ENCODE measurements at regions not wholly inside any gene's neighbourhood (a gene's known extent, or its start where the extent isn't known, plus 50 kb on each side); places are given as distances from the start of the nearest gene placed in this dataset.
"Not testable (repeated sequence)": the region's sequence is repeated elsewhere in the genome, so short reads cannot be mapped to it uniquely, and the experiment has no call there.

DNA sequence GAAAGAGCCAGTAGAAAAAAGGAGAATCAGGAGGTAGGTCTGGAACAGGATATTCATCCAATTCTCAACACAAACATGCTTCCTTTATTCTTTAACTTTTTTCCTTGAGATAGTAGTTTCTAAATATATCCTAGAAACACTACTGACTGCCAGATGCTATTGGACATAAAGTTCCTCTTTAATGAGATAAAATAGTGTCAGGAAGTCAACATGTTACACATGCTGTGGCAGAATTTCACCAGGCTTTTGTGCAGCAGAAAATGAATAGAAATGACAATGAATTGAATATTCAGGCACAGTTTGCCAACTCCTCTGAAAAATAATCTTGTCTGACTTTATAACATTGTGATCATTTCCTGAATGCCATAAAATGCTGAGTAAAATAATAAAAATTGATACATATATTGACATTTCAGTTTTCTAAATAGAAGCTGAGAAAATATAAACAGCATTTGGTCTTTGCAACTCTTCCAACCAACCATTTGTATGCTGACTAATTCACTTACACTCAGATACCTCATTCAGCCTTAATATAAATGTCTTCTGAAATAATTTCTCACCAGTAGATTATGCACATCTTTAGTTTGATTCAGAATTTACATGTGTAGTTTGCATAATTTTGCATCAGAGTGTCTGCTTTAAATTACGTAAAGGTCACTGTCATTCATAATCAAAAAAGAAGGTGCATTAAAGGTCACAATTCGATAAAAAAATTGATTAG, 486.1 kb upstream of the ADGRL2 start:
- no peak for DNase-seq

DNA sequence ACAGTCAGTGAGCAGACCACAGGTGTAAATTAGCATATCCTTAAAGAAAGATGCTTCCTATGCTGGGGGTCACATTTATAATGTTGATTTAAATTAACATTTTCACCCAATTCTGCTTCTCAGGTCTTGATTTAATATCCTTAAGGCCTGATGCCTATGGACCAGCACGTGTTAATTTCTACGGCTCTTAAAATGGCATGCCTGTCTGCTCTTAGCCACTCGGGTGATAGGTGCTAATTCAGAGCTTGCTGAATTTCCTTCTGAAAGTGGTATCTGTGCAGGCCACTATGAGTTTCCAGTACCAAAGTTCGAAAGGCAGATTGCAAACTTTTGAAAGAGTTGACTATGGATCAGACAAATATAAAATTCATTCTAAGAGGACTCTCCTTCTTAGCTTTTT, 487.4 kb upstream of the ADGRL2 start:
- no peak for DNase-seq

DNA sequence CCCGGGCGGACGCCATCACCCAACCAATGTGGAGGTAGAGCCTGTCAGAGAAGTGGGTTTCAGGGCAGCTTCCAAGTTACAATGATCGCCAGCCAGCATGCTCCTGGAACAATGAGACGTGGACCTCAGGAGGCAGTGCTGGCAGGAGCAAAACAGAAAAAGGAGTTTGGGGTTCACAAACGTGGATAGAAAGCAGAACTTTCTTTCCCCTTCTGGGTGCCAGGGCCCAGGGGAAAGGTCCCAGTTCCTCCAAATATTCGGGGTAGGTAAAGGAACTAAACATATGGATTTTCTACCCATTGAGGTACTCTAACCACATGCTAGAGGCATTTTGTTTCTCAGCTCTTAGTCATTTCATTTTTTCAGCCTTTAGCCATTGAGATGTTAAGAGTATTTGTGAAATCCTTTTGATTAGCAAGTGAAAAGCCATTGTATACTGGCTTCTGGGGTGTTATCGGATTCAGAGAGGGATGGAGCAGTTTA, 488.4 kb upstream of the ADGRL2 start:
- no peak for DNase-seq

DNA sequence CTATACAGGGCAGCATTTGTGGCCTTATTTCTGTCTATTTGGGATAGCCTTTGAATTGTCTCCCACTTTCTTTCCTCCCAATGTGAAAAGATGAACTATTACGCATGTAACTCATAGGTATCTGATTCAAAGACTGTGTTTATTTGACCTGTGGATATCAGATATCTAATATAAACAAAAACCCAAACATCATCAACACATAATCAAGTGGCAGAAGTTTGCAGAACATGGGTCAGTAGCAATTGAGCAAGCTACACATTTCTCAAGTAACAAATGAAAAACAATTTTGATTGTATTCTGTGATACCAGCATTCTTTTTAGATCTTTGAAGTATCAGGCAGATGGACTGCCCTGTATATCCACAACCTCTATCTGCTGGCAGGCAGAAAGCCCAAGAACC, 490.5 kb upstream of the ADGRL2 start:
- no peak for DNase-seq

DNA sequence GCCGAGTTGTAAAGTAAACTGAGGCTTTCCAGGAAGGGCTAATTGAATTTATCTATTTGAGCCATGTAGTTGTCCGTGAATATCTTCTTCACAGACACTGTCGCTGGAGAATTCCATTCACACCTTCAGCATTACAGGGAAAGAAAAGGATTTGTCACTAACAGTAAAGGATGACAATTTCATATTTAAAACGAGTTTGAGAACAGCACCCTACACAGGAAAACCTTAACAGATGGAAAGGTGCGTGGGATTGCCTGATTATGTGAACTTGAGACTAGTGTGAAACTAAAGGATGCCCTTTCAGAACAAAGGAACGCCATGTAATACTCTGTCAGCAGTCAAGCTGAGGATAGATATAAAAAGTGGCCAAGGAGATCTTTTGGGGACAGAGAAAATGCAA, 492.5 kb upstream of the ADGRL2 start:
- no peak for DNase-seq

DNA sequence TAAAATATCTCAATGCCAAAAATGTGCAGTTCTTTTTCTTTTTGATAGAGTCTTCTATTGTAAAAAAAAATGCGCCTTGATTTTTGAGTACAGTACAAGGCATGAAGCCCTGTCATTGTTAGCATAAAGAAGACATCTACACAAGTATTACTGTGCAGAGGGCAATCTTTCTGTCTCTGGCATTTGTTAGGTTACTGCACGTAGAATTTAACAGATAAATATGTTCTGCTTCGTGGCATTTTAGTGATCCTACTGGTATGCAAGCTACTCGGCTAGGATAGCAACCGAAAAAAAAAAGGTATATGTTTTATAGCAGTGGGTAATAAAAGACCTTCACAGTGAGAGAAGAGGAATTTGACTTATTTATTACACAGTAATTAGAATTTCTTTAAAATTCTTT, 492.9 kb upstream of the ADGRL2 start:
- DNase-seq: no peak

DNA sequence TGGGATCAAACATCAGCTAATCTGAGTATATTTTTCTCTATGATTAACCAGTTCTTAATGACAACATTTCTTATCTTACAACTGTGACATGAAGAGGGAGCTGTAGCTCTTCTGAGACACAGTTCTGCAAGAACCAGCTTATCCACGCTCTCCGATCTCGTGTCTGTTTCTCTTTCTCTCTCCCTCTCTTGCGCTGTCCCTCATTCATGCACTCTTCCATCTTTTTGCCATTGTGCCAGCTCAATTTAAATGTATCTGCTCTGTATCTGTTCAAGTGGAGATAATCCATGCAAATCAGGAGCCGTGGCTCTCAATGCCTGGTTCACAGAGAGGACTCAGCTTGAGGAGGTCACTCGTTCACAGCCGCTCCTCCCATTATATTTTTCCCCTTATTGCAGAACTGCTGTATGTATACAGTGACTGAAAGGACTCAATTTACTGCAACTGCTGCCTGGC, 494.7 kb upstream of the ADGRL2 start:
- DNase-seq: peak; percentile 79

DNA sequence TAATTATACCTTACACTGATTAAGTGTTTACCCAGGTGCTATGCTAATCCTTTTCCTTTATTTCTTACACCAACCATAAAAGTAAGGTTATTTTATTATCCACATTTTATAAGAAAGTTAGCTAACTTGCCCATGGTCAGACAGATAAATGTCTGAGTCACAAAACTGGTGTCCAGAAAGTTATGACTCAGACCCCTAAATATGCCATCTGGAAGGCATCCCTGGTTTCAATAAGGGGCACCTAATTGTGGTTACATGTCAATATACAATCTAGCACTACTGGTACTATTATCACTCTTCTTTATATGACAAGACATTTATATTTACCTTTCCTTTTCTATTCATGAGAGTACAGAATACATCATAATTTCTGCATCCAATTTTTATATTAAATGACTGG, 496.5 kb upstream of the ADGRL2 start:
- no peak for DNase-seq

DNA sequence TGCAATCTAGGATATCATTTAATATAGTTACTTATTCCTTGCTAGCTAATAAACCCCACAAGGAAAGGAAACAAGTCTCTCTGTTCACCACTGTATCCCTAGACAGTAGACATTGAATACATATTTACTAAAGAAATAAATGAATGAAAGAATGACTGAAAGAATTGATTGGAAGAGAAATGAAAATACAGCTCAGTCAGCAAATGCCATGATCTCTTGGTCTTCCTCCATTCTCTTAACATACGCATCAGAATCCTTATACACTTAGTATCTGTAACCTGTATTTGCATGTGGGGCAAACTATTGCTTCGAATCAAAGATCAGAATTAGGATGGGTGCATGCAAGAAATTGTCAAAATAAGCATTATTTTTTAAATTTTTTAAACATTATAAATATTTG, 500.8 kb upstream of the ADGRL2 start:
- DNase-seq: no peak

DNA sequence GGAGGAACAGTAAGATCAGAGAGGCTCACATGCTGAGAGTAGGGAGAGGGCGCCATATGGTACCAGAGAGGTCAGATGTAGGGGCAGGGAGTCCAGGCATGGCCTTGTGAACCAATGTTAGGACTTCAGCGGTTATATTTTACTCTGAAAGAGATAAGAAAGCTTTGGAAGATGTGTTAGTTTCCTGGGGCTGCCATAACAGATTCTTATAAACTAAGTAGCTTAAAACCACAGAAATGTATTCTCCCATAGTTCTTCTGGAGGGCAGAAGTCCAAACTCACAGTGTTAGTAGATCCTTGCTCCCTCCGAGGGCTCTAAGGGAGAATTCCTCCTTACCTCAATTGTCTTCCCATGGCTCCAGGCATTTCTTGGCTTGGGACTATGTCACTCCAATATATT, 502.5 kb upstream of the ADGRL2 start:
- no peak for DNase-seq

DNA sequence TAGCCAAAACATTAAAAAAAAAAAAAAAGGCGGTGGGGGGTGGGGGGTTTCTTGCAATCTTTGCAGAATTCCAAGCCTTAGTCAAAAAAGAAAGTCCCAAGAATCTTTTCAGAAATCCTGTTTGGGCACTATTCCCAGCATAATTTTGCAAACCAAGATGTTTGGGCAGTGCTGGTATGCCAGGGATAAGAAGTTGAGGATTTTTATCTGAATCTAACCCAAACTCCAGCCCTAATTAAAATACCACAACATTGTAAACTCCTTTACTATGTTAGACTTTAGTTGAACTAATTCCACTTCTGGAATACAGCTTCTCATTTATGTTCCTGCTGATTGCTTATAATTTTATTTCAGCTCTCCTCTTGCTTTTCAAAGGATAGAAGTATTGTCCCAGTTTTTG, 504.1 kb upstream of the ADGRL2 start:
- no peak for DNase-seq

DNA sequence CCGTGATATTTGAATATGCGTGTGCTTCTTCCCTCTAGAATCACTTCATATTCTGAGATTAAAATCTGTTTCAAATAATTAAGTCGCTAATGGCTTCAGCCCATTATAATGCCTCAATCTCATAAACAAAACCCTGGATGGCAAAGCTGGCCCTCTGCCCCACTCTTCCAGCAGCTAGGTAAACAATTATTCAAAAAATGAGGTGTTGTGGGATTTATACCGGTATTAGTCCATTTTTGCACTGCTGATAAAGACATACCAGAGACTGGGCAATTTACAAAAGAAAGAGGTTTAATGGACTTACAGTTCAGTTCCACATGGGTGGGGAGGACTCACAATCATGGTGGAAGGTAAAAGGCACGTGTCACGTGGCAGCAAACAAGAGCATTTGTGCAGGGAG, 510.4 kb upstream of the ADGRL2 start:
- no peak for DNase-seq

DNA sequence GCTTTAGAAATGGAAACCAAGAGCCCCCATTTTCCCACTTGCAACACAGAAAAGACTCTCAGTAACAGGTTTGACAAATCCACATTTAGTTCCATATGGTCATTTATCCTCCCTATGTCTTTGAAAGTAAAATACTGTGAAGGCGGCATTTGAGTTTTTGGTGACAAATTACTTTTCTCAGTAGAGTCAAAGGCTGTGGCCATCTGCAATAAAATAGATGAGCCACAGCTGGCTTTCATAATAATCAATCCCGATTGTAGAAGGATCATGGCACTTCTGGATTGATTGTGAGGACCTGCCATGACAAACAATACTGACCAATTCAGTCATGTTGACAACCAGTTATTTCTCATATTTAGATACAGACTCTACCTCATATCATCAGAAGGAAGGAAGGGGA, 512.0 kb upstream of the ADGRL2 start:
- DNase-seq: no peak

DNA sequence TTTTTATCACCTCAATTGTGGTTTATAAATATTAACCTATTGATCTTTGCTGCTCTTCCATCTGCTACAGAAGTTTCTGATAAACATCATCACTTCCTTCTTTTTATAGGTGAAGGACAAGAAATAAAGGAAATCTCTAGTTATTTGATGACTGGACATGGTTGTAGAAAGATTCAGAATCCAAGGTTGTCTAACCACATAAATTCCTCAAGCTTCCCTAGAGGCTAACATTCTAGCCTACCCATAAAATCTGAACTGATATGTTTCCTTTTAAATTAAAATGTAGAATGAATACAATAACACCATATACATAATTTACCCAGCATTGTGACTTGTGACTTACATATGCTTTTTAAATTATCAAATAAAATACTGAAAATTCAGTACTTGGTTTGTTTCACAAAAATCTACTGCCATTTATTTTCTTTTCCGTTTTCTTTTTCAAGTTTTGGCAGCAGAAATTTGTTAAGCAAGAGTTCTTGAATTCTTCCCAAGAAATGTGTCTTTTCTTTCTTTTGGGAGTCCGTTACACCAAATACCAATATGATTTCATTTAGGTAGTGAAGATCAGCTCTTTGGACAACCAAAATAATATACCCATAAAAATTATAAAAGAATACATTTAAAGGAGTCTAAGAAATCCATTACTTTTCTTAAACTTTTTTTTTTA, 513.2 kb upstream of the ADGRL2 start:
- DNase-seq: no peak

DNA sequence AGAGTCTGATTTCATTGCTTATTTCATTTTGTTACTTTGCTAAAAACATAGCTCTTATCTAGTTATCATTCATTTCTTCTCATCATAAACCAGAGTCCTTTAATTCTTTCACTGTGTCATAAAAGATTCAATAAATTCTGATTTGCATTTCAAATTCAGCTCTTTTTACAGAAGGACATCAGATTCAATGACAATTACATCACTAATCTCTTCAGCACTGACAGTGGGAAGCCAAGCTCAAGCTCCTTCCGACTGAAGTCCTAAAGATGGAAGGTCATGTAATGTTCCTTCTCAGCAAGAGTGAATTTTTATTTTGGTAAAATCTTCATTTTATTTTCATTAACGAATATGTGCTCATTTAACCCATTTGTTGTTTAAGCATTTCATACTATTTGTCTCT, 530.7 kb upstream of the ADGRL2 start:
- no peak for DNase-seq

DNA sequence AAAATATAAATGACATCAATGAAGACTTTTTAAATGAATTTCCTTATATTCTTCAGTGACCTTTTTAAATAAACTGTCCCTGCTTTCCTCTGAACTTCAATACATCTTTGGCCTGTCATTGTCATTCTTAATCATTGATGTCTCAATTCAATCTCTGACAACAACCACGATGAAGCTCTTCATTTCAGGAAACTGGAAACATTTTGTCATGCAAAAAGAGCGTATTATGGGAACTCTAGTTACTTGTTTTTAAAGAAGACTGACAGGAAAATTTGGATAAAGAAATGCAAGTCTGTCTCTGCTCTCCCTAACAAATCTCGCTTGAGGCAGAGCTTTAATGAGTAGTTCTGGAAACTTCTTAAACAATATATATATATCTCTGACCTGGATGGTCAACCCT, 535.8 kb upstream of the ADGRL2 start:
- no peak for DNase-seq

DNA sequence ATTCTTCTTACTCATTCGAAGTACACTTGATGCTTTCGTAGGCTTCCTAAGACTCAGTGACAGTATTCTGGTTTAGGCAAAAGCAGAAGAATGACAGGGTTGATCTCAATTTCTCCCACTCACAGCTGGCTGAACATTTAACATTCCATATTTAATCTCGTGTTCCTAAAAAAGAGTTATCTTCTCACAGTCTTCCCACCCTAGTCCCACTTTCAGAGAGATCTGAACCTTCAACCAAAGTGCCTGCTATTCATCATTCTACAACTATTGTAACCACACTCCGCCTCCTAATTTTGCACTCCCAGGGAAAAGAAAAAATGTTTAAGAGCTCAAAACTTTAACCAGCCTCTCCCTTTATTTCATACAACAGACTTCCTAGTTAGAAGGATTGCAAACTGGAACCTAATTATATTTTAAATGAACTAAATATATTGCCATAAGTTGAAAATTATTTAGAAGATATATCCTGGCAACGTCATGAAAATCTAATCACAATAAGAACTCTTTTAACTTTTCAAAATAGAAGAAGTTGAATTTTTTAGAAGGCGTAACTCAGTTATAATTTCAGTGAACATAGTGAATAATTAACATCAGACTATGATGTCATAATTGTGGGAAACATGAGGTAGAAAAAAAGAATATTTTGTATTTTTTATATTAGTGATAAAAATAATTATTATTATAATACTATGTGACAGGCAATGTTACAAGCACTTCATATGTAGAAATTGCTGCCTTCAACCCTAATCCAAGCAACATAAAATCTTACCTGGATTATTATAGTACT, 540.9 kb upstream of the ADGRL2 start:
- DNase-seq: no peak

DNA sequence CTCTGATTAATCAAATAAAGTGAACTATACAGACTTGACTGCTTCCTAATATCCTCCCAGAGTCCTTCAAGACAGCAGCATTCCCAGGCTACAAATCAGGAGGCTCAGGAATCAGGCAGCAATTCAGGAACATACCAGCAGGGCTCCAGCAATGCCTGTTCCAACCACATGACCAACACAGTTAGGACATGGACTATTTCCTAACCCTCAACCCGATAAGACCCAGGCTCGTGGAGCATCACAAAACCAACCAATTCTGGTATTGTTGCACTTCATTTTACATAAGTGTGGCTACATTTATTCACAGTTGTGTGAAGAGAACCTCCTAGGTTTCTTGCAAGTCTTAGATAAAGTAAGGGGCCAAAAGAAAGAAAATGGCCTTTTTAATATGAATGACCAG, 546.2 kb upstream of the ADGRL2 start:
- DNase-seq: no peak

DNA sequence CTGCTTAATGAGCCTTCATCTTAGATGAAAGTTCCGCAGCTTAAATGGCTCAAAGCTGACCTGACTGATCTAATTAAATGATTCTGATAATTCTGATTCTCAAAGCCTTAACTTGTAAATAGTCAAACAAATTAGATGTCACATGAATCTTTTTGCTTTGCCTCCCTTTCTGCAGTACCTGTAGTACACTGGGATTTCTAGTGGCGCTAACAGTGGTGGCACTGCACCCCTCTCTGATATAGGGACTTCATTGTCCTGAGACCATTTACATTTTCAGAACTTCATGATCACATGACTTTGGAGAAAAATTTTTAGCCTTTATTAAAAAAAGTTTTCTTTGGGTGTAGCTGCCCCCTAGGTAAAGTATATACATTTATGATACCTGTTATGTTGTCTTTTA, 546.7 kb upstream of the ADGRL2 start:
- no peak for DNase-seq

DNA sequence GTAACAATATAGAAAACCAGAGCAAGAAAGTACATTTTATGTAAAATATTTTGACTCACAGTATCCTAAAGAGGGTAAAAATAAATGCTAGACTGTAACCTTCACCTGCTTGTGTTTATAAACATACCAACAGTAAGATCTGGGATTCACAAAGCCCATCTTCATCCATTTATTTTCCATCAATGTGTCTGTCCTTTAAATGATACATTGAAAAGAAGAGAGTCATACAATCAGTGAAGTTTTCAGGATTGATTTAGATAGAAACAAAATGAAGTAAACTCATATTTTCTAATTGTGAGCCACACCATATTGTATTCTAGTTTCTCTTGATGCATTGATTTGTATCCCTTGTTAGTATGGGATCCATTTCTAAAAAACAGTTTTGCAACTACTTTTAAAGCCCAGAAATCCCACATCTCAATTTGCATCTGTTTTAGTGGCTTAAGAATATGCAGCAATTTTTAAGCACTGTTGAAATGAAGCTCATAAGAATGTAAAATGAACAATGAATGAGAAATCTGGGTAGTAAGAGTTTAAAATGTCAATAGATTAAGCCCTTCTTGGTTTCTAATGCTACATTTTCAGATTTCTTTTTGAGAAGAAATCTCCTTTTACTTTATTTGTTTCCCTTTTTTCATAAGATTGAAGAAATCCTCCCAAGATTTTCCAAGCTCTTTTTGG, 548.1 kb upstream of the ADGRL2 start:
- DNase-seq: no peak

DNA sequence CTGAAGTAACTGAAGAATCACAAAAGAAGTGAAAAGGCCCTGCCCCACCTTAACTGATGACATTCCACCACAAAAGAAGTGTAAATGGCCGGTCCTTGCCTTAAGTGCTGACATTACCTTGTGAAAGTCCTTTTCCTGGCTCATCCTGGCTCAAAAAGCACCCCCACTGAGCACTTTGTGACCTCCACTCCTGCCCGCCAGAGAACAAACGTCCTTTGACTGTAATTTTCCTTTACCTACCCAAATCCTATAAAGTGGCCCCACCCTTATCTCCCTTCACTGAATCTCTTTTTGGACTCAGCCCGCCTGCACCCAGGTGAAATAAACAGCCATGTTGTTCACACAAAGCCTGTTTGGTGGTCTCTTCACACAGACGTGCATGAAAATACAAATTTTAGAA, 549.9 kb upstream of the ADGRL2 start:
- not testable (repeated sequence) for DNase-seq

DNA sequence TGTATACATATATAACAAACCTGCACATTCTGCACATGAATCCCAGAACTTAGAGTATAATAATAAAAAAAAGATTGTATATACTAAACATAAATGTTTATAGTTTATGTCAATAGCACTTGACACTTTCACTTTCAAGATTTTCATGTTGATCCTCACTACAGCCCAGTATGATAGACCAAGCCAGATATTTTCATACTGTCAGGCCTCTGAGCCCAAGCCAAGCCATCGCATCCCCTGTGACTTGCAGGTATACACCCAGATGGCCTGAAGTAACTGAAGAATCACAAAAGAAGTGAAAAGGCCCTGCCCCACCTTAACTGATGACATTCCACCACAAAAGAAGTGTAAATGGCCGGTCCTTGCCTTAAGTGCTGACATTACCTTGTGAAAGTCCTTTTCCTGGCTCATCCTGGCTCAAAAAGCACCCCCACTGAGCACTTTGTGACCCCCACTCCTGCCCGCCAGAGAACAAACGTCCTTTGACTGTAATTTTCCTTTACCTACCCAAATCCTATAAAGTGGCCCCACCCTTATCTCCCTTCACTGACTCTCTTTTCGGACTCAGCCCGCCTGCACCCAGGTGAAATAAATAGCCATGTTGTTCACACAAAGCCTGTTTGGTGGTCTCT, 555.5 kb upstream of the ADGRL2 start:
- not testable (repeated sequence) for DNase-seq

DNA sequence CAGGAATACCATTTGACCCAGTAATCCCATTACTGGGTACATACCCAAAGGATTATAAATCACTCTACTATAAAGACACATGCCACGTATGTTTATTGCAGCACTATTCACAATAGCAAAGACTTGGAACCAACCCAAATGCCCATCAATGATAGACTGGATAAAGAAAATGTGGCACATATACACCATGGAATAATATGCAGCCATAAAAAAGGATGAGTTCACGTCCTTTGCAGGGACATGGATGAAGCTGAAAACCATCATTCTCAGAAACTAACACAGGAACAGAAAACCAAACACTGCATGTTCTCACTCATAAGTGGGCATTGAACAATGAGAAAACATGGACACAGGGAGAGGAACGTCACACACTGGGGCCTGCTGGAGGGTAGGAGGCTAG, 556.1 kb upstream of the ADGRL2 start:
- not testable (repeated sequence) for DNase-seq
